PFSK-1 (cell line): ENCODE measurements at regions not wholly inside any gene's neighbourhood (a gene's known extent, or its start where the extent isn't known, plus 50 kb on each side); places are given as distances from the start of the nearest gene placed in this dataset.

Experiments
- FOXP2 ChIP-seq: optimal IDR thresholded peaks from 2 replicates; pipeline ENCODE3; 2011; ENCODE audit warnings: borderline replicate concordance, control low read depth, inconsistent platforms; ENCODE audit not compliant: insufficient read depth; ENCODE audit errors: extremely low read length, extremely low read depth
- POLR2AphosphoS5 ChIP-seq: IDR thresholded peaks from 2 replicates; pipeline ENCODE4 v1.6.1; 2012; ENCODE audit warnings: low read depth, mild to moderate bottlenecking, control low read depth, low read length, moderate library complexity
- REST ChIP-seq, 2 experiments: IDR thresholded peaks; 2 replicates each; pipeline versions ENCODE4 v1.6.1 to v1.8.0; 2011 to 2012; ENCODE audit warnings: low read depth in 2 of 2, low read length in 2 of 2, control low read depth in 1 of 2, inconsistent platforms in 1 of 2, mild to moderate bottlenecking in 1 of 2, moderate library complexity in 1 of 2; ENCODE audit not compliant: insufficient read depth in 1 of 2
- SIN3A ChIP-seq: IDR thresholded peaks from 2 replicates; pipeline ENCODE4 v1.6.1; 2012; ENCODE audit warnings: mild to moderate bottlenecking, low read length, moderate library complexity, borderline replicate concordance; ENCODE audit not compliant: insufficient read depth
- TAF1 ChIP-seq: IDR thresholded peaks from 2 replicates; pipeline ENCODE4 v1.6.1; 2012; ENCODE audit warnings: low read length, control low read depth, borderline replicate concordance; ENCODE audit not compliant: insufficient read depth

- TF ChIP-seq POLR2AphosphoS5 = no peak
Measured at GRCh38 chr5:39700523-39700922, 275.7 kb upstream of the DAB2 start.

DNA sequence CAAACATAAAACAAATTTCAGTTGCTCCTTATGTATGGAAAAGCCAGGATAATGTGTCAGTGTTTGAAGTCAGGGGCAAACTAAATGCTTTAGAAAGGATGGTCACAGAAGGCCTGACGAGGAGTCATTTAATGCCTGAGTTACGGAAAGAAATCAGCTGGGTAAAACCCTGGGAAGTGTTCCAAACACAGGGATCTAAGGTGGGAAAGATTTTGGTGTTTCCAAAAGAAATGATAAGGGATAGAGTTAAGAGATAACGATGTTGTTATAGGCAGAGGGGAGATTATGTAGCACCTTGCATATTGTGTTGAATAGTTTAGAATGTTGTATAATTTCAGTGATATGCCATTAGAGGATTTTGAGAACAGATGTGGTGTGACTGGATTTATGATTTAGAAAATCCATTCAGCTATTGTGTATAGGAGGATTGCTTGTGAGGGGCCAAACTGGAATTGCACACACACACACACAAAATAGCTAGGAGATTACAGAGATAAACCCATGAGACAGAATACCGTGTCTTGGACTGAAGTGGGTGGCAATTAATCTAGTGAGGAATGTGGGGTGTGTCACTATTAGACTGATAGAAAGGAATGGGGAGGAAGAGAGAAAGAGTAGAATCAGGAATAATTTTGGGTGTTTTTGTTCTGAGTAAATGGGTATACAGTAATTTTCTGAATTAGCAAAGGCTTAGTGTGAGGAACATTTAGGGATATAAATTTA, 274.2 kb upstream of the DAB2 start:
- TF ChIP-seq POLR2AphosphoS5 (no peak), SIN3A (no peak), FOXP2 (no peak), REST (IDR thresholded peaks at IDR 0.05; ENCODE audit: insufficient read depth in 1 of 2, low read depth in 2 of 2, low read length in 2 of 2) (no peak), TAF1 (no peak)

- TF ChIP-seq REST (IDR thresholded peaks at IDR 0.05; ENCODE audit: insufficient read depth in 1 of 2, low read depth in 2 of 2, low read length in 2 of 2) = no peak
- TF ChIP-seq FOXP2 = no peak
- TF ChIP-seq TAF1 = no peak
Measured at GRCh38 chr5:39697881-39698280, 273.1 kb upstream of the DAB2 start.

DNA sequence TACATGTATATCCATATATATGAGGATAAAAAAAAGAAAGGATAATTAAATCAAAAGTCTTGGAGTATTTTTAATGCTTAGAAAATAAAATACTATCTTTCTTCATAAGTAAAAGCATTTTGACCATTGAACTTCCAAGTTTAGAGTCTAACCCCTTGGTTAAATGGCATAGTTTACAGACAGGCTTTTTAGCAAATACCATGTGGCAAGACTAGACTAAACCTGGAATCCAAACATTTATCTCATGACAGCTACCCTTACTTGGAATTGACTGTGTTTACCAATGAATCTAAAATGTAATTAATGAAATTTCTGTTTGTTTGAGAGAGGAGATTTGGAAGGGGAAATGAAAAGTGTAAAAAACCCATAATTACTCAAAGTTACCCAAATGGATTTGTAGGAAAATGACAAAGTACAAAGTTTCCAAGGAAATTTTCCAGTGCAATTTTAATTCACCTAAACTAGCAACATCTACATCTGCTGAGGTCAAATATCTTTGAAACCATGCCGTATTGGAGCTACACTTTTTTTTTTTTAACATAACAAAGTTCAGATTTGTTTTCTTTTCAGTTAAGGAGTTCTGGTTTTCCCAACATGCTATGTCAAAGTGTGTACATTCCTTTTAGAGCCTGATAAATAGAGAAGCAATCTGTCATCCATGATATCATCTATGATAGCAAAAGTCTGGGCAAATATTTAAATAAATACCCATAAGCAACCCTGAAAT, 272.1 kb upstream of the DAB2 start:
- TF ChIP-seq FOXP2 (no peak), POLR2AphosphoS5 (no peak), REST (IDR thresholded peaks at IDR 0.05; ENCODE audit: insufficient read depth in 1 of 2, low read depth in 2 of 2, low read length in 2 of 2) (no peak), TAF1 (no peak), SIN3A (no peak)

GRCh38 chr5:39691993-39692392, 267.2 kb upstream of the DAB2 start:
- no peak for TF ChIP-seq REST (IDR thresholded peaks at IDR 0.05; ENCODE audit: insufficient read depth in 1 of 2, low read depth in 2 of 2, low read length in 2 of 2)
- TF ChIP-seq FOXP2 = no peak
- no peak for TF ChIP-seq POLR2AphosphoS5
- TF ChIP-seq TAF1 = no peak
- TF ChIP-seq SIN3A = no peak
